GM21619 (cell line): ENCODE measurements at regions not wholly inside any gene's neighbourhood (a gene's known extent, or its start where the extent isn't known, plus 50 kb on each side); places are given as distances from the start of the nearest gene placed in this dataset.
"Not testable (repeated sequence)": the region's sequence is repeated elsewhere in the genome, so short reads cannot be mapped to it uniquely, and the experiment has no call there.

Experiments used
- ATAC-seq: cut with Tn5 transposase; IDR thresholded peaks from one replicate; pipeline ENCODE4 v1.9.1; 2021; ENCODE audit not compliant: unreplicated experiment

DNA sequence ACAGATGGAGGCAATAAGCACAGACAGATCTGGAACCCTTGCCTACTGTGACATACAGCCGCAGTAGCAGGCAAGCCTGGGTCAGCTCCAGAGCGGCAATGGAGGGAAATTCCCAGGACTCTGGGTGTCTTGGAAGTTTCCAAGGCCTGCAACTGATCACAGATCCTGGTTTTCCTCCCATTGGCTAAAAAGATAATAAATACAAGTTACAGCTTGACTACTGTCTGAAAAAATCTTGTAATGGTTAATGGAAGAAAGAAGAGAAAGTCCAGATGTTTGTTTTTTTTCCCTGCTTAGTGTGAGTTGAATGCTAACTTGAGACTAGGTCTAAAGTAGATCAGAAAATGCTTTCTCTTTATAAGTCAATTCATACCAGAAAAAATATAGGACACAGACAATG lies 307.6 kb downstream of the ALDH8A1 start:
- ATAC-seq, result no peak

DNA sequence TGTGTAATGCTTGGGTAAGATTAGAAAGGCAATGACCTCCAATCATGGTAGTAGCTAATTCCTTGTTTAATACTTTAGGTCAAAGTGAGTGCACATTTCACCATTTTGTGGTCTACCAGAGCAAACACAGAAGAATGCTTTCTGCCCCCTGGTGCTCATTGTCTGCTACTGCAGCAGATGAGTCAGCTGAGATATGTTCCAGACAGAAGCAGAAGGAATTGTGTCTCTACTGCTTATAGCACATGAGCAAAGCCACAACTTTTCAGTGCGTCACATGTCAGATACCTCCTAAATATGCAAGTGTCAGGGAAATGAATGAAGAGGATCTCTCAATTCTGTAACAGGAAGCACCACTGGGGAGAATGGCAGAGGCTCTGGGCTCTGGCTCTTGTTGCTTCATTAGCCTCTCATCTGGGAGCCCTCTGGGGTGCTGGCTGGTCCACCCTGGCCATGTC lies 308.9 kb downstream of the ALDH8A1 start:
- peak; percentile 70 for ATAC-seq

DNA sequence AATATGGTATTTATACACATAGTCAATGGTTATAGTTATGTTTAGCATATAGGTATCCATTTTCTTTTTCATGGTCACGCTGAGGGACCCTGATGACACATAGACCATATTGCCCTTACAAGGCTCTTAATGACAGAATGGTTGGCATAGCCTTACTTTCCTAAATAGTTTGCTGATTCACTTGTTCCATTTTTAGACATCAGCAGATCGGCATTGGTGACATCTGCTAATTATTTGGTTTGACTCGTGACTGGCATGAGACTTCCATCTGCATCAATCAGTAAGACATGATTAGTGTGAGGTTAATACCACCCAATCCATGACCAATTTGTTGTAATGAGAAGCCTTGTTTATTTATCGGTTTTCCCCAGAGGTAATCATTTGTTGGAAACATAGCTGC lies 309.7 kb downstream of the ALDH8A1 start:
- no peak for ATAC-seq

DNA sequence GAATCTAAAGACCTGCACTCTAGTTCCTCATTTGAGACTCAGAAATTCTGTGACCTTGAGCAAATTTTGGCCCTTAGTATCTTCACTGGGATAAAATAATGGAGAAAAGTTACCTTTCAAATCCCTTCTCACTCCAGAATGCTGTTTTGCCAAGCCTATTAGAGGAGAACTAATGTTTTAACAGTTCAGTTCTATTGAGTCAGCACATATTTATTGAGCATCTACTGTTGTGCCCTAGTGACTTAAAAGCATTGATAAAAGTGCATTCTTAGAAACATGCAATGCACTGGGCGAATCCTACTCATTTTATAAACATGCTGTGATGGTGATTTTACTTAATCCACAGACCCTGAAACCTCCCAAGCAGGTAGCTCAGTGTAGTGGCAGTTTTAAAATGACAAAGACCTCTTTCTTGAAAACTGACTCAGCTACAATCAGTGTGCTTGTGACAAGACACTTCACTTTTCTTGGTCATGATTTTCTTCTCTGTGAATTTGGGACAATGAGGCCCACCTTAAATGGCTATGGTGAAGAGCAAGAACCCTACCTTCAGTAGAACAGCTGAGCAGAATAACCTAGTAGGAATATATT lies 312.0 kb downstream of the ALDH8A1 start:
- no peak for ATAC-seq

DNA sequence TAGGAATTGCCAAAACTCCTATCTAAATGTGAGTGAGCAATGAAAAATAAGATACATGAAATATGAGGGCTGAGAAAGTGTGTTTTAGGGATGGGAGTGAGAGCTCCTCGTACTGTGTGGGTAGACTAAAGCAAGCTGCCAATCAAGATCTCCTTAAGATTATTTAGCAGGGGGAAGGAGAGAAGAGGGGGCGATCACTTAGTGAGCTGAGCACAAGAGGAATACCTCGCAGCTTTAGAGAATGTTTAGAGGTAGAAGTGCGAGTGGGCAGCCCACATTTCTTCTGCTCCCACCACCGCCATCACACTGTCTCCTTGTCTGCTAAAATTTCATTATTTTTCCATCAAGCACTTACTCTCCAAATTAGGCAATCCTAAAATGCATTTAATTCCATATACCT lies 312.6 kb downstream of the ALDH8A1 start:
- no peak for ATAC-seq

DNA sequence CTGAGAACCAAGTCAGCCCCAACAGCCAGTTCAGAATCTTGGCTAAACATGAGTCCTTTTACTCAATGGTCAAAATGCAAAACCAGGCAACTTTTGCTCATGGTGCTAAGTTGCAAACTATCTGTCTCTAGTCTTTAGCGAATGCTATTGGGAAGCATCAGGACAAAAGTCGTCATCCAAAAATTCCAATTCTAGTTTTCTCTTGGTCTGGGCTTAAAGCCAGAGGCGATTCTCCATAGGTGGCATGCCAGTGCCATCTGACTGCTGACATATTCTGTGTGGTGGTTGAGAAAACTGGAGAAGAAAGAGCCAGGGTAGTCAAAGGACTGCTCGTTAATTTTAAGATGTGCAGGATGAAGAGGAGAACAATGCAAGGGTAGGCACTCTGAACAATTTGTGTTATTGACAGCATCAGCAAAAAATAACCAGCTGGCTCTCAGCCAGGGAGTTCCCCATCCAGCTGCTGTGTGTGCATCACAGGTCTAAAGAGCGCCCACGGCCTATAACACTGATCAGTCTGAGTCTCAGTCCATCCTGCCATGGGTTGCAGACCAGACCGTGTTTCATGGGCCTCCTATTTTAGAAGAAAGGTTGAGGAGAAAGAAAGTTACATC lies 313.6 kb downstream of the ALDH8A1 start:
- no peak for ATAC-seq

DNA sequence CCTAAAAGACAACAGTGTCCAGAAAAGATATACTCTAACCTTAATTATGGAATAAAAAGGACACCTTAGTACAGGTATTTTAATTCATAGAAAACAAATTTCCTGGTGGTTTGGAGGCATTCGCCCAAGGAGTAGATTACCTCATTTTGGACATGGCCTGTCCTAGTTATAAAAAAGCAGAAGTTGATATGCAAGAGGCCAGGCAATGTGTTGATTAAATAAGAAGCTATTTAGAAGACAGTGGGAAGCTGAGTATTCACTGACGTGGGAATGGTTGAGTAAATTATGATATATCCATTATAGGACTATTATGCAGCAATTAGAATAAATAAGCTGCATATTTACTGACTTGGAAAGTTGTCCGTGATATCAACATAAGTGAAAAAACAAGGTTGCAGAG lies 314.9 kb downstream of the ALDH8A1 start:
- no peak for ATAC-seq

DNA sequence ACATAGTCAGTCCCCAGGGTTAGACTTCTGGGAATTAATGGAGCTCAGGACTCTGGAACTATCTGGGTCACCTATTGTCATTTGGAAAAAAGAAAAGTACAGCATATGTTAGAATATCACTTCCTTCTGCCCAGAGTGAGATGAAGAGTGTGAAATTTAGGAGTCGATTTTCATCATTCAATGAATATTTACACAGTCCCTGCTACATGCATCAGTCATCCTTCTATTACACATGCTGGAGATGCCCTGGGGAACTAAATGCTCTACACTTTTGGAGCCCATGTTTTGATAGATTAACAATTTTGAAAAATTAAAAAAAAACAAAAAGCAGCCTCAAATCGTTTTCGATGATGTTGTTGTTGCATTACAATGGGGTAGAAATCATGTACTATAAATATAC lies 315.4 kb downstream of the ALDH8A1 start:
- no peak for ATAC-seq

DNA sequence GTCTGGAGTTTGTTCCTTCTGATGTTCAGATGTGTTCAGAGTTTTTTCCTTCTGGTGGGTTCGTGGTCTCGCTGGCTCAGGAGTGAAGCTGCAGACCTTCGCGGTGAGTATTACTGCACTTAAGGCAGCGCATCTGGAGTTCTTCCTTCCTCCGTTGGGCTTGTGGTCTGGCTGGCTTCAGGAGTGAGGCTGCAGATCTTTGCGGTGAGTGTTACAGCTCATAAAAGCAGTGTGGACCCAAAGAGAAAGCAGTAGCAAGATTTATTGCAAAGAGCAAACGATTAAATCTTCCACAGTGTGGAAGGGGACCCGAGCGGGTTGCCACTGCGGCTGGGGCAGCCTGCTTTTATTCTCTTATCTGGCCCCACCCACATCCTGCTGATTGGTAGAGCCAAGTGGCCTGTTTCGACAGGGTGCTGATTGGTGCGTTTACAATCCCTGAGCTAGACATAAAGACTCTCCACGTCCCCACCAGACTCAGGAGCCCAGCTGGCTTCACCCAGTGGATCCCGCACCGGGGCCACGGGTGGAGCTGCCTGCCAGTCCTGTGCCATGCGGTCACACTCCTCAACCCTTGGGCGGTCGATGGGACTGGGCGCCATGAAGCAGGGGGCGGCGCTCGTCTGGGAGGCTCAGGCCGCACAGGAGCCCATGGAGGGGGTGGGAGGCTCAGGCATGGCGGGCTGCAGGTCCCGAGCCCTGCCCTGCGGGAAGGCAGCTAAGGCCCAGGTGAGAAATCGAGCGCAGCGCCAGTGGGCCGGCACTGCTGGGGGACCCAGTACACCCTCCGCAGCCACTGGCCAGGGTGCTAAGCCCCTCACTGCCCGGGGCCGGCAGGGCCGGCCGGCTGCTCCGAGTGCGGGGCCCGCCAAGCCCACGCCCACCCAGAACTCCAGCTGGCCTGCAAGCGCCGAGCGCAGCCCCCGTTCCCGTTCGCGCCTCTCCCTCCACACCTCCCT lies 315.3 kb upstream of the SGK1 start:
- not testable (repeated sequence) for ATAC-seq

DNA sequence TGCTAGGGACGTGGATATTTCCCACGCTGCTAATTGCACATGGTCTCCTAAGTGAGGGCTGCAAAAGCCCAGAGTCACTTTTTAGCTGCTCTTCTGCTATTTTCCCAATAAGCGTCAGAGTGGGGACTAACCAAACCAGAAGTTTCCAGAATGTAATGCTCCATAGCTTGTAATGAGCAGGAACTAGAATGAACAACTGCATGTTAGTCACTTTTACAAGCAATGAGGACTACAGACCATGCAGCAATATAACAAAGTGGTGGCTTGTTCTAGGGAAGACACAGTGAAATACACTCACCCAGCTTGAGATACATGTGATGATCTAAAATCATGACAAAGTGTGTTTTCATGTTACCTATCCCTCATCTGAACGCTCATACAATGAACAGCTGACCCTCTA lies 314.1 kb upstream of the SGK1 start:
- ATAC-seq, result no peak

DNA sequence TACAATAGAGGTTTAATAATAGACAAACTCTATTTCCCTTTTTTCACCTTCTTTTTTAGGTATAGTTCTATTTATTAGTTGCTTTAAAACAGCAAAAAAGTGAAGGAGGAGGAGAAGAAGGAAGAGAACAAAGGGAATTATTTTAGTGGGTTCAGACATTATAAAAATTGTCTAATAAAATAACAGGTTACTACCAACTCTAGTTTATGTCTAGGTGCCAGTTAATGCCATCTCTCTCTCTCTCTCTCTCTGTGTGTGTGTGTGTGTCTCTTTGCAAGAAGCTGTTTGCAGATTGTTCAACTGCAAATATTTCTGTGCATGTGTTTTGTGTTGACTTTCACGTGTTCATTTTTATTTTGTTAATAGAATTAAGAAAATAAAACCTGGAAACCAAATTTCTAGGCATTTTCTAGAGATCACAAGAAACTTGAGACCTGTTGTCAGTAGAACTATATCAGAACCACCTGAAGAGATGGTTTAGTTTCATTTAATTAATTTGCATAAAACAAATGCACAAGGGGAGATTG lies 313.5 kb upstream of the SGK1 start:
- ATAC-seq, result no peak

DNA sequence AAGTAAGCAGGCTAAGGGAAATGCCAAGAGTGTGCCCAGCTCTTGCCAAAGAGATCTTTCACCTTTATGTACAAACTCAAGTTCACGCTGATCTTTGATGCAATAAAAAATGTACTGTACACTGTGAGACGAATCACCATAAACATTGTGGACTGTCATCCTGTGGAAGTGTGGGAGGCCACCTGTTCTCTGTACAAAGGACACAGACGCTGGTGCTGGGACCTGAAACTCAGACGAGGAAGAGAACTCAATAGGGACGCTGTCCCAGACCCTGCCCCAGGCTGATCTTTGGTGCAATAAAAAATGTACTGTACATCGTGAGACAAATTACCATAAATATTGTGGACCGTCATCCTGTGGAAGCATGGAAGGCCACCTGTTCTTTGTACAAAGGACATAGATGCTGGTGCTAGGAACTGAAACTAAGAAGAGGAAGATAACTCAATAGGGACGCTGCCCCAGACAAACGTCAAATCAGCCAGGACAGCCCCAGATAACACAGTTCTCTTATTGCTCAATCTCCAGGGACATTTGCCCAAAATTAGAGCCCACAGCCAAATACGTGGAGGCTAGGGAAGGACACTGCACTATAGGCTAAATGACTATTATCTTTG lies 312.7 kb upstream of the SGK1 start:
- ATAC-seq, result no peak

DNA sequence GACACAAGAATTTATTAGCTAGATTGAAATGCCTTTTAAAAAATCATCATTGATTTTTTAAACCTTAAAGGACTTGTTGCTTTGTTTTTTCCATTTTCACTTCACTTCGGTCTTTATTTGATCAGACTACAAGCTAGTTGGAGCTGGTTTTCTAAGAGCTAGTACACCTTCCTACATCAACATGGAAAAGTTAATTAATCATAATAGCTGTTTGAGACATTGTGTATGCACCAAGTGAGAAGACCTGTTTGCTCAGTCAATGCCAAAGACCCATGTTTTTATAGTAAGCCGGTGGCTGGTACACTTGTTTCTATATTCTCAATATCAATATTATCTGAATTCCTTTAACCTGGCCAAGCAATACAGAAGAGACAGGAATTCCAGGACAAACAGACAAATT lies 310.2 kb upstream of the SGK1 start:
- ATAC-seq, result no peak

DNA sequence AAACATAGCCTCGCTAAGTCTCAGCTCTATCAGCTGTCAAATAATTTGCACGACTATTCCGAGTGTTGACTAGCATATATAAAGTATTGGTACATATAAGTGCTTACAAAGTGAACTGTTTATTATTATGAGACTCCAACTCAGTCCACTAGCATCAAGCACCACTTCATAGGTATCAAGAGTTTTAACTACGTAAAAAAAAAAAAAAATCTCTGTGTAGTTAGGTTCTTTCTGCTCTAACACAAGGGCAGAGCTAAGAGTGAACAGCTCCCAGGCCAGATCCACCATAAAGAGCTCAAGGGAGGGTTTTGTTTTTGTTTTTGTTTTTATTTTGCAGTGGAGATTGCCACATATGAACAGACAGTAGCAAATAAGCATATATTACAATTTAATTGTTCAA lies 309.8 kb upstream of the SGK1 start:
- ATAC-seq, result no peak

DNA sequence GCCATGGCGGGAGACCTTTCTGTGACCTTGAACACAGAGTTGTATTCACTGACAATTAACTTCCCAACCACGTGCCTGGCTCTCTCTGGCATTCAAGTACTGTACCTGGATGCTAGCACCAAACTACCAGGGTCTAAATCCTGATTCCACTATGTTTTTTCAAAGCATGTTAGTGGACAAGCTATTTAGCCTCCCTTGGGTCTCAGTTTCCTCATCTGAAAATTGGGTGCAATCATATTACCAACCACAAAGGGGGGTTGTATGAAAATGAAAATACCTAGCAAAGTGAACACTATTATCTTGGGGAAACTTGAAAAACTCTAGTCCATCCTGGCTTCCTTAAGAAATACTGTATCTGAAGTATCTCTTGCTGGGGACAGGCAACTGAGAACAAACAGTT lies 308.7 kb upstream of the SGK1 start:
- no peak for ATAC-seq

DNA sequence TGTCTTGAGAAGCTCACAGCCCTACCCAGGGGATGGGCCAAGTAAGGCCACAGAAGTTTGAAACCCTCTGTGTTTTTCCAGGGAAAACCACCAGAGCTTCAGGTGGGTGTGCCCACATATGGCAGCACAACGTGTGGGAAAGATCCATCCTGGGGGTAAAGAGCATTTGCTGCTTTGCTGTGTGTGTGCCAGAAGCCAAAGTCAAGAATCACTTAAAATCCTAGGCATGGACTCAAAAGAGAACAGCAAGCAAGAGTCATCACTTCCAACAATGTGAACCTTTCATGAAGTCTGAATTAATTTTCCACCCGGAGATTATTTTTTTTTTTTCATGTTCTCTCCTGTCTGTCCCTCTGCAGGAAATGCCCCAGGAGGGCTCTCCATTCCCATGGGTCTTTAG lies 308.2 kb upstream of the SGK1 start:
- ATAC-seq, result no peak

DNA sequence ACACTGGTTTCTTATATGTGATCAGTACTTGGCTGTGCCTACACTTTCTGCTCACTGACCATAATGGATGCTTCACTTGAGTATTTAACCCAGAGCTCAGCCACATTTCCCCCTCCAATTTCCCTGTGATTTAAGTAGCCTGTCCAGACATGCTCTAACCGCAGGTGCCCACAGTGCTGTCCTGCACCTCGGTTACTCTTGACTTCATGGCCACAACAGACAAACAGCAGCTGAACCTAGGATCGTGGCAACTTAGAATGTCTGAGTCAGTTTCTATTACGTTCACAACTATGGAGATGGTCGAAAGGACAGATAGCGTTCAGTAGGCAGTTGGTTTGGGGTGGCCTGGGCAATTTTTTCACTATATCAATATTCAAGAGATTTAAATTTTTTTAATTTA lies 306.9 kb upstream of the SGK1 start:
- no peak for ATAC-seq

DNA sequence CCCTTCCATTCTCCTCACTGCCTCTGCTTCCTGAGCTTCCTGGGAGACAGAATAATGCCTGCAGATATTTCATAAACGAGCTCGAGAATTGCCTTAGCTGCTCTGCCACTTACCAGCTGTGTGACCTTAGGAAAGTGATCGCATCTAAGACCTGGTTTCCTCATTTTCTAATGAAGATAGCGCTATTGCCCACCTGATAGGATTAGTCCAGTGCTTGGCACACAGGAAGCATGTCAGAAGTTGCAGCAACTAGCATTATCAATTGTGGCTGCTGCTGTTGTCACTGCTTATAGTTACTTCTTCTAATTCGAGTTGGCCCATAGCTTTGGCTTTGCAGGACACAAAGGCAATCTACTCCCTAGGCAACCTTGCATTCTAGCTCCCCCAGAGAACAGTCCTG lies 305.5 kb upstream of the SGK1 start:
- no peak for ATAC-seq

DNA sequence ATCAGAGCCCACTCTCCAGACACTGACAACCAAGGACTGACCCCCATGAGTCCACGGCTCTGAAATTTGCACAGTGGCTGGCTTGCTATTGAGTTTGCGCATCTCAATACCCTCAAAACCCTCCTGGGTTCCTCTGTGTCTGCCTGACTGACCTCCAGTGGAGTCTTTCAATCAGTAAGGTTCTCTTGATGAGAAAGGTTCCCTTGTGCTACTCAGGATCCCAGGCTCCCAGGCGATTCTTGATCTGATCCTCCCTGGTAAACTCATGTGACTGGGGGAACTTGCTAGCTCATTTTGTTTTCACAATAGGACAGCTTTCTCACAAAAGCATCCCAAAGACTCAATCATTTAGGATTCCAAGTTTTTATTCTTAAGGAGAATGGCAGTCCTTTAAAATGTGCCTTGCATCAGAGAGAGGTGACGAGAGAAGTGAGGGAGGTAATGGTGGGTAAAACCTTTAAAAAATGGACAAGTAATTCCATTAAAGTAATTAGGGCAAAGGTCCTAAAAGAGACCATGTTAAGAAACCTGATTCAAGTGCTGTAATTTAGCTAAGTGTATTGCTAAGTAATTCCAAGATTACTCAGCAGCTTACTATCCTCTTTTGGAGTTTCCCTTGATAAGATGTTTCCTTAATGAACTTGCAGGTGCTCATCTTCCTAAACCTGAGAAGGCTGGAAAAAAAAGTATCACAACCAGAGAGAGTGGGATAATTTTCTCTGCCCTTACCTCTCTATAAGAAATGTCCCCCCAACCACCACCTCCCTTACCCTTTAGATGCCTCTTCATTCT lies 304.7 kb upstream of the SGK1 start:
- ATAC-seq, result no peak

DNA sequence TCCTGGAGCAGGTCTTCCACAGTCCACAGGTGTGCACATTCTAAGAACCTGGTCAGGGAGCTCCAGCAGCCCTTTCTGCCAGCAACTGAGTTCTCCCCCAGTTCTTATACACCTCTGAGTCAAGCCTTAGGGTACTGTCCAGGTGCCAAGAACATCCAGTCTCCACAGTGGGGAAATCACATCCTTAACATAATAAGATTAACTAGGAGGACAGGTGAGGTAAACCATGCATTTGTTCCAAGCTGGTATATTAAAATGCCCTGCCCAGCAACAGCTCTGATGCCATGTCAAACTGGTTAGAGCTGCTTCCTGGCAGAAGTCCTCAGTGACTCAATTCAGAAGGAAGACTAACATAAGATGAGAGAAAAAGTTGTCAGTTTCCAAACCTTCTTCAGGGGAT lies 303.9 kb upstream of the SGK1 start:
- ATAC-seq, result no peak

DNA sequence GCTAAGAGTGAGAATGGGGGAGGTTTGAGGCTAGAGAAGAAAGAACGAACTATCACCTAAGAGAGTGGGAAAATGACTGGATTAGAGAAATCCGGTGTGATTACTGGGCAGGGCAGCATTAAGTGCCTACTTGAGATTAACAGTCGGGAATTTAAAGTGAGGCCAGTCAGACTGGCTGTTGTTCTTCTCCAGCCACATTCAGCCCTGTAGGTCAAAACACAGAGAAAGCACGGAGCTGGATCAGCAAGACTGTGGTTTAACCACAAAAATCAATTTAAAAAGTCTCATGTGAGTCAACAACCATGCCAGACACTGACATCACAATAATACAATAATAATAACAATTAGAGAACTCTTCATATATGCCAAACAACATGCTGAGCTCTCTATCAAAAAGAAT lies 301.9 kb upstream of the SGK1 start:
- no peak for ATAC-seq
